ENCODE measurements at regions not wholly inside any gene's neighbourhood (a gene's known extent, or its start where the extent isn't known, plus 50 kb on each side); places are given as distances from the start of the nearest gene placed in this dataset.
A peak's percentile ranks its signal among the peaks of the same experiment; 100 is the strongest.

- Histone ChIP-seq H3K4me3 (ENCODE audit: insufficient read depth, low read length) (no peak overlapping the region), H3K4me2 (ENCODE audit: insufficient read depth, low read length) (peak overlapping the region; percentile 18), H4K20me1 (ENCODE audit: insufficient read depth, low read length) (no peaks in the 10 kb centered on the region), H3K36me3 (ENCODE audit: insufficient read depth, low read length) (no peaks in the 10 kb centered on the region), H2AFZ (ENCODE audit: low read length) (no peak overlapping the region), H3K4me1 (ENCODE audit: insufficient read depth, low read length) (peaks cover 2% of the 10 kb centered on the region), H3K27ac (ENCODE audit: low read depth, low read length) (no peak overlapping the region), H3K9me3 (ENCODE audit: low read depth, low read length) (no peaks in the 10 kb centered on the region), H3K27me3 (ENCODE audit: insufficient read depth, low read length) (peaks cover 14% of the 10 kb centered on the region), H3K79me2 (ENCODE audit: insufficient read depth, low read length) (no peaks in the 10 kb centered on the region)
- DNase-seq (ENCODE audit: insufficient read length, low spot score, missing footprints) = no peak
- TF ChIP-seq, protein P1, sequence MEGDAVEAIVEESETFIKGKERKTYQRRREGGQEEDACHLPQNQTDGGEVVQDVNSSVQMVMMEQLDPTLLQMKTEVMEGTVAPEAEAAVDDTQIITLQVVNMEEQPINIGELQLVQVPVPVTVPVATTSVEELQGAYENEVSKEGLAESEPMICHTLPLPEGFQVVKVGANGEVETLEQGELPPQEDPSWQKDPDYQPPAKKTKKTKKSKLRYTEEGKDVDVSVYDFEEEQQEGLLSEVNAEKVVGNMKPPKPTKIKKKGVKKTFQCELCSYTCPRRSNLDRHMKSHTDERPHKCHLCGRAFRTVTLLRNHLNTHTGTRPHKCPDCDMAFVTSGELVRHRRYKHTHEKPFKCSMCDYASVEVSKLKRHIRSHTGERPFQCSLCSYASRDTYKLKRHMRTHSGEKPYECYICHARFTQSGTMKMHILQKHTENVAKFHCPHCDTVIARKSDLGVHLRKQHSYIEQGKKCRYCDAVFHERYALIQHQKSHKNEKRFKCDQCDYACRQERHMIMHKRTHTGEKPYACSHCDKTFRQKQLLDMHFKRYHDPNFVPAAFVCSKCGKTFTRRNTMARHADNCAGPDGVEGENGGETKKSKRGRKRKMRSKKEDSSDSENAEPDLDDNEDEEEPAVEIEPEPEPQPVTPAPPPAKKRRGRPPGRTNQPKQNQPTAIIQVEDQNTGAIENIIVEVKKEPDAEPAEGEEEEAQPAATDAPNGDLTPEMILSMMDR (IDR thresholded peaks at IDR 0.05; ENCODE audit: extremely low read depth, low read depth, low read length) = no peak
Measured at GRCh38 chr15:31255176-31255510, 71.5 kb upstream of the KLF13 start.

GRCh38 chr15:31255732-31256377 lies 70.8 kb upstream of the KLF13 start:
- Histone ChIP-seq H3K4me1 (ENCODE audit: insufficient read depth, low read length) (peaks cover 2% of the 10 kb centered on the region), H4K20me1 (ENCODE audit: insufficient read depth, low read length) (no peaks in the 10 kb centered on the region), H3K4me3 (ENCODE audit: insufficient read depth, low read length) (no peak overlapping the region), H3K27me3 (ENCODE audit: insufficient read depth, low read length) (peaks cover 11% of the 10 kb centered on the region), H3K9me3 (ENCODE audit: low read depth, low read length) (no peaks in the 10 kb centered on the region), H2AFZ (ENCODE audit: low read length) (no peak overlapping the region), H3K4me2 (ENCODE audit: insufficient read depth, low read length) (no peak overlapping the region), H3K79me2 (ENCODE audit: insufficient read depth, low read length) (no peaks in the 10 kb centered on the region), H3K36me3 (ENCODE audit: insufficient read depth, low read length) (no peaks in the 10 kb centered on the region), H3K27ac (ENCODE audit: low read depth, low read length) (no peak overlapping the region)
- peak; percentile 19 for DNase-seq (ENCODE audit: insufficient read length, low spot score, missing footprints)
- TF ChIP-seq, protein P1 (IDR thresholded peaks at IDR 0.05; ENCODE audit: extremely low read depth, low read depth, low read length) = no peak

DNA sequence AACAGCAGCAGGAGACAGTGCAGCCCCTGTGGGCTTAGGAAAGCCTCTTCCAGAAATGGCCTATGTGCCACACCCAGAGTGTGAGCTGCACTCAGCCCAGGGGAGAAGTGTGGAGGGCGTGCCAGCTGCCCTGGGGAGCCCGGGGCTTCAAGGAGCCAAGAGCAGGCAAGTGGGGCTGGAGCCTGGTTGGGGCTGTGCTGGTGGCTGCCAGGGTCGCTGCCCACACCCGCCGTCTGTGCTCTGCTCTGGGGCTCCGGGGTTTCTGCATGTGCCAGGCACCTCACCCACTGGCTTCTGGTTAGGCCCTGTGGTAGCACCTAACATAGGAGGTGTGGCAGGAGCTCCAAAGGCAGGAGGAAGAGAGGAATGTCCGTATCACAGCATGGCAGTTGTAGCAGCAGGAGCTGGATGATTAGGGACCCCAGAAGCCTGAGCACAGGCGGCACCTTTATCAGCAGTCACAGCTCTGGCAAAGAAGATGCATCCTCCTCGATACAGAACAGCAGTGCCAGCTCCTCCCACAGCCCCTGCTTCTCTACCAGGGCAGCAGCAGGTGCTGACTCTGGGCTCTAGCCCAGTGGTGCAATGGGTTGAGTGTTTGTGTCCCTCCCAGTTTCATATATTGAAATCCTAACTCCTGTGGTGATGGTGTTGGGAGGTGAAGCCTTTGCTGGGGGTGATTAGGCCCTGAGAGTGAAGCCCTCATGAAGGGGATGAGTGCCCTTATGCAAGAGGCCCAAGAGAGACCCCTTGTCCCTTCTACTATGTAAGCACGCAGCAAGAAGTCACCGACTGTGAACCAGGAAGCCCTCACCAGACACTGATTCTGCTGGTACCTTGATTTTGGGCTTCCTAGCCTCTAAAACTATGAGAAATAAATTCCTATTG lies 70.0 kb upstream of the KLF13 start:
- H3K27ac ChIP-seq (ENCODE audit: low read depth, low read length) = no peak overlapping the region
- H3K36me3 ChIP-seq (ENCODE audit: insufficient read depth, low read length) = no peaks in the 10 kb centered on the region
- H3K4me1 ChIP-seq (ENCODE audit: insufficient read depth, low read length) = peaks cover 2% of the 10 kb centered on the region
- no peak overlapping the region for H3K4me2 ChIP-seq (ENCODE audit: insufficient read depth, low read length)
- H2AFZ ChIP-seq (ENCODE audit: low read length) = no peak overlapping the region
- no peak overlapping the region for H3K4me3 ChIP-seq (ENCODE audit: insufficient read depth, low read length)
- TF ChIP-seq, protein P1 (IDR thresholded peaks at IDR 0.05; ENCODE audit: extremely low read depth, low read depth, low read length) = no peak
- H3K27me3 ChIP-seq (ENCODE audit: insufficient read depth, low read length) = peaks cover 10% of the 10 kb centered on the region
- no peaks in the 10 kb centered on the region for H4K20me1 ChIP-seq (ENCODE audit: insufficient read depth, low read length)
- H3K79me2 ChIP-seq (ENCODE audit: insufficient read depth, low read length) = no peaks in the 10 kb centered on the region
- peak; percentile 57 for DNase-seq (ENCODE audit: insufficient read length, low spot score, missing footprints)
- H3K9me3 ChIP-seq (ENCODE audit: low read depth, low read length) = no peaks in the 10 kb centered on the region

DNA sequence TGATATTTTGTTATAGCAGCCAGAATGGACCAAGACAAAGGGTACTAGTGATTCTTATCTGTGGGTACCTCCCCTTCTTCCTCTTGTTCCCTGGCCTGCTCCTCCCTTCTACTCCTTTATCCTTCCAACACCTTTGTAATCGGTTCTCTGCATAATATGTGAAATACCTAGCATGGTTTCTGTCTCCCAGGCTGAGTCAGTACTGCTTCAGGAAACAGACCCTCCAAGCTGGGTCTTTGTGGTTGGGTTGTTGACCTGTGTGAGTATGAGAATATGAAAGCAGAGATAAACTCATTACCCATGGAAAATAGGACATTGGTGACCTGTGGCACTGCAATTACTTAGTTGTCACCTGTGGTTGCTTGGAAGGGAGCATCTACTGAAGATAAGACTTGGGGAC lies 69.3 kb upstream of the KLF13 start:
- no peaks in the 10 kb centered on the region for H3K79me2 ChIP-seq (ENCODE audit: insufficient read depth, low read length)
- peaks cover 2% of the 10 kb centered on the region for H3K4me1 ChIP-seq (ENCODE audit: insufficient read depth, low read length)
- no peaks in the 10 kb centered on the region for H3K36me3 ChIP-seq (ENCODE audit: insufficient read depth, low read length)
- H3K4me3 ChIP-seq (ENCODE audit: insufficient read depth, low read length) = no peak overlapping the region
- TF ChIP-seq, protein P1 (IDR thresholded peaks at IDR 0.05; ENCODE audit: extremely low read depth, low read depth, low read length) = no peak
- no peaks in the 10 kb centered on the region for H3K9me3 ChIP-seq (ENCODE audit: low read depth, low read length)
- H3K27me3 ChIP-seq (ENCODE audit: insufficient read depth, low read length) = peaks cover 4% of the 10 kb centered on the region
- H3K4me2 ChIP-seq (ENCODE audit: insufficient read depth, low read length) = no peak overlapping the region
- H4K20me1 ChIP-seq (ENCODE audit: insufficient read depth, low read length) = no peaks in the 10 kb centered on the region
- H2AFZ ChIP-seq (ENCODE audit: low read length) = no peak overlapping the region
- DNase-seq (ENCODE audit: insufficient read length, low spot score, missing footprints) = peak; percentile 49
- H3K27ac ChIP-seq (ENCODE audit: low read depth, low read length) = no peak overlapping the region
